GM23248 (cell line): ENCODE measurements at regions not wholly inside any gene's neighbourhood (a gene's known extent, or its start where the extent isn't known, plus 50 kb on each side); places are given as distances from the start of the nearest gene placed in this dataset.

Experiments used
- EZH2 ChIP-seq: fragments of 200-600 bp; sonication (generic); IDR thresholded peaks from 2 replicates; pipeline ENCODE4 v1.6.1; 2018; ENCODE audit warnings: antibody characterized with exemption, mild to moderate bottlenecking; ENCODE audit not compliant: insufficient read depth, poor library complexity, severe bottlenecking
- EZH2phosphoT487 ChIP-seq: fragments of 200-600 bp; sonication (generic); IDR thresholded peaks from 2 replicates; pipeline ENCODE4 v1.6.1; 2018; ENCODE audit warnings: antibody characterized with exemption, moderate library complexity, mild to moderate bottlenecking, low read depth; ENCODE audit not compliant: insufficient read depth

- no peak for TF ChIP-seq EZH2phosphoT487
- TF ChIP-seq EZH2, result no peak
Measured at GRCh38 chr6:18053078-18053477, 65.6 kb upstream of the KIF13A start.
